Type B pancreatic cell (in vitro differentiated cells): ENCODE measurements at regions not wholly inside any gene's neighbourhood (a gene's known extent, or its start where the extent isn't known, plus 50 kb on each side); places are given as distances from the start of the nearest gene placed in this dataset.

Experiments used
- DNase-seq: peaks from one replicate; pipeline ENCODE4 v3.0.0; 2021; ENCODE audit warnings: mixed read lengths; ENCODE audit not compliant: unreplicated experiment; ENCODE audit errors: extremely low spot score
- H3K27ac Mint-ChIP-seq: 2 replicates; pipeline ENCODE4 v1.8.0; 2021; ENCODE audit warnings: mild to moderate bottlenecking, mixed read lengths
- H3K27me3 Mint-ChIP-seq: 2 replicates; pipeline ENCODE4 v1.8.0; 2021; ENCODE audit warnings: mixed read lengths
- H3K36me3 Mint-ChIP-seq: 2 replicates; pipeline ENCODE4 v1.8.0; 2021; ENCODE audit warnings: mixed read lengths
- H3K4me1 Mint-ChIP-seq: one replicate; pipeline ENCODE4 v1.8.0; 2021; ENCODE audit warnings: mixed read lengths; ENCODE audit not compliant: unreplicated experiment
- H3K4me3 Mint-ChIP-seq: 2 replicates; pipeline ENCODE4 v1.8.0; 2021; ENCODE audit warnings: mild to moderate bottlenecking, mixed read lengths
- H3K9me3 Mint-ChIP-seq: 2 replicates; pipeline ENCODE4 v1.8.0; 2021; ENCODE audit warnings: mixed read lengths
- TF ChIP-seq, protein P1 (sequence below): fragments of 200-600 bp; sonication (generic); conservative IDR thresholded peaks from 2 replicates; pipeline ENCODE4 v1.5.0; 2021; ENCODE audit warnings: antibody characterized with exemption, mild to moderate bottlenecking

DNA sequence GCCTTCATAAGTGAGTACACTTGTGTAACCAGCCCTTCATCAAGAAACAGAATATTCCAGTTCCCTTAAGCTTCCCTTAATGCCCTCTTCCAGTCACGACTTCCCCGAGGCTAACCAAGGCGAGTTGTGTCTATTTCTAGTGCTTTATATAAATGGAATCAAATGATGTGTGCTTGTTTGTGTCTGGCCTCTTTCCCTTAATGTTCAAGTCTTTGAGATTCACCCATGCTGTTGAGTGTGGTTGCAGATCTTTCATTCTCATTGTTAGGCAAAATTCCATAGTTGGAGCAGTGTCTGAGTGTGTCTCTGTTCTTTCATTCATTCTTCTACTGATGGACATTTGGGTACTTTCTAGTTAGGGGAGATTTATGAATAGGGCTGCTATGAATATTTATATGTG is 135.0 kb downstream of the CEBPB start:
- H3K36me3 Mint-ChIP-seq, result peaks cover 3% of the 10 kb centered on the region
- no peak for DNase-seq
- peaks cover 4% of the 10 kb centered on the region for H3K27me3 Mint-ChIP-seq
- no peak overlapping the region for H3K27ac Mint-ChIP-seq
- H3K4me3 Mint-ChIP-seq, result no peak overlapping the region
- H3K9me3 Mint-ChIP-seq, result no peaks in the 10 kb centered on the region
- TF ChIP-seq, protein P1, sequence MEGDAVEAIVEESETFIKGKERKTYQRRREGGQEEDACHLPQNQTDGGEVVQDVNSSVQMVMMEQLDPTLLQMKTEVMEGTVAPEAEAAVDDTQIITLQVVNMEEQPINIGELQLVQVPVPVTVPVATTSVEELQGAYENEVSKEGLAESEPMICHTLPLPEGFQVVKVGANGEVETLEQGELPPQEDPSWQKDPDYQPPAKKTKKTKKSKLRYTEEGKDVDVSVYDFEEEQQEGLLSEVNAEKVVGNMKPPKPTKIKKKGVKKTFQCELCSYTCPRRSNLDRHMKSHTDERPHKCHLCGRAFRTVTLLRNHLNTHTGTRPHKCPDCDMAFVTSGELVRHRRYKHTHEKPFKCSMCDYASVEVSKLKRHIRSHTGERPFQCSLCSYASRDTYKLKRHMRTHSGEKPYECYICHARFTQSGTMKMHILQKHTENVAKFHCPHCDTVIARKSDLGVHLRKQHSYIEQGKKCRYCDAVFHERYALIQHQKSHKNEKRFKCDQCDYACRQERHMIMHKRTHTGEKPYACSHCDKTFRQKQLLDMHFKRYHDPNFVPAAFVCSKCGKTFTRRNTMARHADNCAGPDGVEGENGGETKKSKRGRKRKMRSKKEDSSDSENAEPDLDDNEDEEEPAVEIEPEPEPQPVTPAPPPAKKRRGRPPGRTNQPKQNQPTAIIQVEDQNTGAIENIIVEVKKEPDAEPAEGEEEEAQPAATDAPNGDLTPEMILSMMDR, result no peak
- peaks cover 17% of the 10 kb centered on the region for H3K4me1 Mint-ChIP-seq

- H3K27ac Mint-ChIP-seq, result peak overlapping the region; percentile 44
- peaks cover 25% of the 10 kb centered on the region for H3K4me1 Mint-ChIP-seq
- no peak overlapping the region for H3K4me3 Mint-ChIP-seq
- peaks cover 1% of the 10 kb centered on the region for H3K27me3 Mint-ChIP-seq
- no peak for DNase-seq
- H3K36me3 Mint-ChIP-seq, result peaks cover 1% of the 10 kb centered on the region
- TF ChIP-seq, protein P1, result no peak
- no peaks in the 10 kb centered on the region for H3K9me3 Mint-ChIP-seq
Measured at GRCh38 chr20:50327666-50328065, 137.0 kb downstream of the CEBPB start.

- no peak for DNase-seq
- no peaks in the 10 kb centered on the region for H3K36me3 Mint-ChIP-seq
- peaks cover 32% of the 10 kb centered on the region for H3K4me1 Mint-ChIP-seq
- no peaks in the 10 kb centered on the region for H3K9me3 Mint-ChIP-seq
- no peak overlapping the region for H3K4me3 Mint-ChIP-seq
- TF ChIP-seq, protein P1, result no peak
- no peaks in the 10 kb centered on the region for H3K27me3 Mint-ChIP-seq
- peak overlapping the region; percentile 44 for H3K27ac Mint-ChIP-seq
Measured at GRCh38 chr20:50328222-50328979, 137.8 kb downstream of the CEBPB start.

DNA sequence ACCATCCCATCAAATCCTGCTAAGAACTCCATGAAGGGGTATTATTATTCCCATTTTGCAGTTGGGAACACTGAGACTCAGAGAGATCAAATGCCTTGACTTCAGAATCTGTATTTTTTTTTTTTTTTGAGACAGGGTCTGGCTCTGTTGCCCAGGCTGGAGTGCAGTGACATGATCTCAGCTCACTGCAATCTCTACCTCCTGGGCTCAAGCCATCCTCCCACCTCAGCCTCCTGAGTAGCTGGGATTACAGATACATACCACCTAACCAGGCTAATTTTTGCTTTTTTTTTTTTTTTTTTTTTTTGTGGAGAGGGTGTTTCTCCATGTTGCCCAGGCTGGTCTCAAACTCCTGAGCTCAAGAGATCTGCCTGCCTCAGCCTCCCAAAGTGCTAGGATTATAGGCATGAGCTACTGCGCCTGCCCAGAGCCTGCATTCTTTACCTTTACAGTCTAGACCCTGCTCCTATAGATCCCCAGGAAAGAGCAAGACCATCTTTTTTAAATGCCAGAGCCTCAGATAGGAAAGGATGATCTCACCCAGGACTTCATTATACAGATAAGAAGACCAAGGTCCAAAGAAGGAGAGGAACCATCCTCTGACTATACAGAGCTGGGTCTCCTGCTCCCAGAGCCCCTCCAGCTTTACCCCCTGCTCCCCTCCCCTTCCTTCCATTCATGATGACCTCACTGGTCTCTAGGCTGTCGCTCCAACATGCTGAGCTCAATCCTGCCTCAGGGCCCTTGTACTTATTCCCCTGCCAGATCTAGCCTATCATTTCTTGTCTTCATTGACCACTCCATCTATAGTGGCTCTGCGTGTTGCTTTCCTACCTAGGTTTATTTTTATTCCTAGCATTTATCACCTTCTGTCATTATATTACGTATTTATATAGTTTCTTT is 138.6 kb downstream of the CEBPB start:
- no peak for DNase-seq
- H3K4me1 Mint-ChIP-seq, result peaks cover 39% of the 10 kb centered on the region
- H3K27ac Mint-ChIP-seq, result no peak overlapping the region
- H3K9me3 Mint-ChIP-seq, result no peaks in the 10 kb centered on the region
- H3K27me3 Mint-ChIP-seq, result no peaks in the 10 kb centered on the region
- H3K36me3 Mint-ChIP-seq, result no peaks in the 10 kb centered on the region
- no peak overlapping the region for H3K4me3 Mint-ChIP-seq
- TF ChIP-seq, protein P1, result no peak

DNA sequence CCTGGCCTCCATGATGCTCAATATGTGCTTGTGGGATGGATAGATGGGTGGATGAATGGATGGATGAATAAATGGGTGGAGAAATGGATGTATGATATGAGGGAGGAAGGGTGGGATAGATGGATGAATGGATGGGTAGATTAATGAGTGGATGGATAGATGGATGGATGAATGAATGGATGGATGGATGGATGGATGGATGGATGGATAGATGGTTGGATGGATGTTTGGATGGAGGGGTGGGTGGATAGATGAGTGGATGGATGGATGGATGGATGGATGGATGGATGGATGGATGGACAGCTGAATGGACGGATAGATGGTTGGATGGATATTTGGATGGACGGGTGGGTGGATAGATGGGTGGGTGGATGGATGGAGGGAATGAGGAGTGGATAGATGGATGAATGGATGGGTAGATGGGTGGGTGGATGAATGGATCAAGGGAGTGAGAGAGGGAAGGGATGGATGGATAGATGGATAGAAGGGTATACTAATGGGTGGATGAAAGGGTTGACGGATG is 139.4 kb downstream of the CEBPB start:
- no peaks in the 10 kb centered on the region for H3K9me3 Mint-ChIP-seq
- H3K27me3 Mint-ChIP-seq, result no peaks in the 10 kb centered on the region
- H3K27ac Mint-ChIP-seq, result no peak overlapping the region
- DNase-seq, result no peak
- H3K36me3 Mint-ChIP-seq, result no peaks in the 10 kb centered on the region
- no peak overlapping the region for H3K4me3 Mint-ChIP-seq
- peaks cover 44% of the 10 kb centered on the region for H3K4me1 Mint-ChIP-seq
- TF ChIP-seq, protein P1, result no peak
